DOHH2 (cell line): ENCODE measurements at regions not wholly inside any gene's neighbourhood (a gene's known extent, or its start where the extent isn't known, plus 50 kb on each side); places are given as distances from the start of the nearest gene placed in this dataset.

Source experiments
- CTCF ChIP-seq: fragments of 200-600 bp; sonication (generic); IDR thresholded peaks from one replicate; pipeline ENCODE4 v1.5.1; 2014; ENCODE audit warnings: antibody characterized with exemption, mild to moderate bottlenecking, low read depth, low read length; ENCODE audit not compliant: poor library complexity, severe bottlenecking
- EZH2phosphoT487 ChIP-seq: fragments of 200-600 bp; sonication (generic); IDR thresholded peaks from 2 replicates; pipeline ENCODE4 v1.6.1; 2017; ENCODE audit warnings: borderline replicate concordance, mild to moderate bottlenecking, antibody characterized with exemption, low read length, moderate library complexity, mixed read lengths

DNA sequence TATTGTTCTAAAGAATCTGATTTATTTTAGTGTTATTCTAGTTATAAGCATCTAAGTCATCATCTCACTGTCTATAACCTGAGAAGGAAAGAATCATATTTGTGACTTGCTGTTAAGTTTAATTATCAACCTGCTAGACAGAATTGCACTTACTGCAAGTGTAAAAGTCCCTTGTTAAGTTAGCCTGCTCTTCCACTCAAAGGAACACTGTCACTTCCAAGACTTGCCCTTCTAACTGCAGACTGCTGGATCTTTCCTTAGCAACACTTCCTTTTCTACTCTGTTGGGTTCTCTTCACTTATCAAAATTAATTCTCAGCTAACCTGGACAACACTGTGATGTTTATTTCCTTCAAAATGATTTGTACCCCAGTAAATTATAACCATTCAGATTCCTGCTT is 323.2 kb upstream of the TFPI start:
- TF ChIP-seq CTCF (no peak), EZH2phosphoT487 (no peak)
